Thymus (tissue), 11 donors: ENCODE measurements at regions not wholly inside any gene's neighbourhood (a gene's known extent, or its start where the extent isn't known, plus 50 kb on each side); places are given as distances from the start of the nearest gene placed in this dataset.

Experiments
- DNase-seq, 9 donors: peaks; one replicate each; pipeline ENCODE4 v3.0.0-alpha.2; 2013; ENCODE audit warnings: low spot score in 9 of 9, low read depth in 6 of 9, missing footprints in 1 of 9
- H3K27ac ChIP-seq, 2 donors: one replicate each; pipeline ENCODE4 v1.5.1; 2013; ENCODE audit warnings: control low read depth in 1 of 2, low read depth in 1 of 2, low read length in 1 of 2, mild to moderate bottlenecking in 1 of 2, moderate library complexity in 1 of 2
- H3K27me3 ChIP-seq, 2 donors: one replicate each; pipeline ENCODE4 v1.5.1; 2013; ENCODE audit warnings: low read length in 1 of 2; ENCODE audit not compliant: control insufficient read depth in 2 of 2, insufficient read depth in 1 of 2
- H3K36me3 ChIP-seq, 2 donors: one replicate each; pipeline ENCODE4 v1.5.1; 2013; ENCODE audit warnings: low read length in 1 of 2, mild to moderate bottlenecking in 1 of 2, moderate library complexity in 1 of 2; ENCODE audit not compliant: control insufficient read depth in 2 of 2, insufficient read depth in 2 of 2
- H3K4me1 ChIP-seq, 2 donors: one replicate each; pipeline ENCODE4 v1.5.1; 2013; ENCODE audit warnings: low read length in 2 of 2; ENCODE audit not compliant: control insufficient read depth in 2 of 2, insufficient read depth in 2 of 2
- H3K4me3 ChIP-seq, 2 donors: one replicate each; pipeline ENCODE4 v1.5.1; 2013; ENCODE audit warnings: low read length in 2 of 2, control low read depth in 1 of 2, mild to moderate bottlenecking in 1 of 2
- H3K9me3 ChIP-seq, 2 donors: one replicate each; pipeline ENCODE4 v1.5.1; 2013; ENCODE audit warnings: low read length in 1 of 2, mild to moderate bottlenecking in 1 of 2; ENCODE audit not compliant: control insufficient read depth in 2 of 2, insufficient read depth in 1 of 2
- WGBS: extraction: QIAGEN DNeasy Blood & Tissue Kit; methylation state at CpG from one replicate; pipeline ENCODE4 v1.1.7; 2013; 5-methylcytosine and 5-hydroxymethylcytosine counted together
- donor health status: healthy.

GRCh38 chr2:16227811-16228462, 287.6 kb downstream of the MYCN start:
- Histone ChIP-seq H3K9me3 (no peaks in the 10 kb centered on the region), H3K27me3 (no peaks in the 10 kb centered on the region), H3K4me3 (no peak overlapping the region), H3K27ac (no peak overlapping the region), H3K4me1 (peaks cover 0 to 4% of the 10 kb centered on the region in 2 donors), H3K36me3 (no peaks in the 10 kb centered on the region)
- no peak for DNase-seq
- WGBS: 88% methylated on average over 17 of the region's 17 CpGs

GRCh38 chr2:16226943-16227664, 286.8 kb downstream of the MYCN start:
- no peaks in the 10 kb centered on the region for H3K27me3 ChIP-seq
- H3K4me3 ChIP-seq: no peak overlapping the region
- no peaks in the 10 kb centered on the region for H3K36me3 ChIP-seq
- peaks cover 0 to 4% of the 10 kb centered on the region in 2 donors for H3K4me1 ChIP-seq
- H3K27ac ChIP-seq: no peak overlapping the region
- H3K9me3 ChIP-seq: no peaks in the 10 kb centered on the region
- DNase-seq: no peak
- WGBS: 88% methylated on average over 21 of the region's 21 CpGs

- no peaks in the 10 kb centered on the region for H3K36me3 ChIP-seq
- WGBS: 83% methylated on average over 3 of the region's 3 CpGs
- no peak overlapping the region for H3K27ac ChIP-seq
- no peak for DNase-seq
- H3K4me3 ChIP-seq: no peak overlapping the region
- H3K4me1 ChIP-seq: peaks cover 0 to 4% of the 10 kb centered on the region in 2 donors
- no peaks in the 10 kb centered on the region for H3K27me3 ChIP-seq
- no peaks in the 10 kb centered on the region for H3K9me3 ChIP-seq
Observed at GRCh38 chr2:16226381-16226780, 286.0 kb downstream of the MYCN start.

- peaks cover 0 to 4% of the 10 kb centered on the region in 2 donors for H3K4me1 ChIP-seq
- no peak overlapping the region for H3K4me3 ChIP-seq
- H3K27ac ChIP-seq: no peak overlapping the region
- no peaks in the 10 kb centered on the region for H3K27me3 ChIP-seq
- no peaks in the 10 kb centered on the region for H3K9me3 ChIP-seq
- no peak for DNase-seq
- no peaks in the 10 kb centered on the region for H3K36me3 ChIP-seq
- 94% methylated on average over 4 of the region's 4 CpGs for WGBS
Observed at GRCh38 chr2:16225545-16225944, 285.2 kb downstream of the MYCN start.

GRCh38 chr2:16225071-16225470, 284.7 kb downstream of the MYCN start:
- no peak for DNase-seq
- H3K9me3 ChIP-seq: no peaks in the 10 kb centered on the region
- H3K27ac ChIP-seq: no peak overlapping the region
- WGBS: 77% methylated on average over 6 of the region's 6 CpGs
- H3K4me3 ChIP-seq: no peak overlapping the region
- no peaks in the 10 kb centered on the region for H3K36me3 ChIP-seq
- H3K27me3 ChIP-seq: no peaks in the 10 kb centered on the region
- H3K4me1 ChIP-seq: peaks cover 0 to 4% of the 10 kb centered on the region in 2 donors

- no peaks in the 10 kb centered on the region for H3K27me3 ChIP-seq
- H3K36me3 ChIP-seq: no peaks in the 10 kb centered on the region
- no peaks in the 10 kb centered on the region for H3K9me3 ChIP-seq
- H3K4me1 ChIP-seq: peaks cover 0 to 4% of the 10 kb centered on the region in 2 donors
- no peak overlapping the region for H3K27ac ChIP-seq
- no peak overlapping the region for H3K4me3 ChIP-seq
- 85% methylated on average over 14 of the region's 14 CpGs for WGBS
- DNase-seq: no peak
Observed at GRCh38 chr2:16224298-16225045, 284.1 kb downstream of the MYCN start.

GRCh38 chr2:16223841-16224177, 283.5 kb downstream of the MYCN start:
- Histone ChIP-seq H3K4me1 (peaks cover 0 to 4% of the 10 kb centered on the region in 2 donors), H3K36me3 (no peaks in the 10 kb centered on the region), H3K9me3 (no peaks in the 10 kb centered on the region), H3K4me3 (no peak overlapping the region), H3K27me3 (no peaks in the 10 kb centered on the region), H3K27ac (no peak overlapping the region)
- no peak for DNase-seq
- 93% methylated on average over 3 of the region's 3 CpGs for WGBS

GRCh38 chr2:16223161-16223840, 283.0 kb downstream of the MYCN start:
- no peak for DNase-seq
- Histone ChIP-seq H3K4me3 (no peak overlapping the region), H3K36me3 (no peaks in the 10 kb centered on the region), H3K9me3 (no peaks in the 10 kb centered on the region), H3K27ac (no peak overlapping the region), H3K4me1 (peaks cover 0 to 4% of the 10 kb centered on the region in 2 donors), H3K27me3 (no peaks in the 10 kb centered on the region)
- WGBS: 94% methylated on average over 13 of the region's 13 CpGs

- Histone ChIP-seq H3K27me3 (no peaks in the 10 kb centered on the region), H3K4me3 (no peak overlapping the region), H3K27ac (no peak overlapping the region), H3K4me1 (peaks cover 0 to 4% of the 10 kb centered on the region in 2 donors), H3K9me3 (no peaks in the 10 kb centered on the region), H3K36me3 (no peaks in the 10 kb centered on the region)
- 97% methylated on average over 2 of the region's 2 CpGs for WGBS
- DNase-seq: no peak
Observed at GRCh38 chr2:16222326-16222725, 282.0 kb downstream of the MYCN start.
